Endothelial cell of umbilical vein (primary cell): ENCODE measurements at regions not wholly inside any gene's neighbourhood (a gene's known extent, or its start where the extent isn't known, plus 50 kb on each side); places are given as distances from the start of the nearest gene placed in this dataset.

Experiments
- BruUV-seq: library from RNA; stranded (reverse); fragments of 400-500 nt; replicated peaks from 2 replicates; lab custom pipeline; 2021; lab: Mats Ljungman, UMichigan
- CTCF ChIA-PET: fragments of 300-600, 350-600 bp; sonication (Branson Sonifier 250); formaldehyde crosslinking; loops from one replicate; lab custom pipeline; 2021; ENCODE audit warnings: antibody characterized with exemption, inconsistent platforms; lab: Charles Lee
- POLR2A ChIA-PET: fragments of 300-600, 350-600 bp; sonication (Branson Sonifier 250); formaldehyde crosslinking; loops from one replicate; lab custom pipeline; 2021; ENCODE audit warnings: antibody characterized with exemption, inconsistent platforms; lab: Charles Lee
- DNase-seq: peaks from one replicate; pipeline ENCODE4 v3.0.0-alpha.2; 2011; ENCODE audit warnings: low read depth, low spot score
- FAIRE-seq: peaks from 2 replicates; lab custom pipeline; 2011; peaks lifted over from hg19 to GRCh38; lab: Jason Lieb, UNC
- H2AFZ ChIP-seq: 2 replicates; pipeline ENCODE4 v1.6.0; 2012; ENCODE audit warnings: low read depth, low read length, control low read depth, inconsistent platforms
- H3K27ac ChIP-seq: 2 replicates; pipeline ENCODE4 v1.5.1; 2011; ENCODE audit warnings: low read depth, mild to moderate bottlenecking, control low read depth, low read length, moderate library complexity; ENCODE audit not compliant: insufficient read depth
- H3K27me3 ChIP-seq, 2 experiments: 2 replicates each; pipeline versions ENCODE4 v1.6.0 to v1.6.1; 2011; ENCODE audit warnings: low read length in 2 of 2, mixed read lengths in 1 of 2; ENCODE audit not compliant: control insufficient read depth in 2 of 2, insufficient read depth in 2 of 2
- H3K36me3 ChIP-seq, 2 experiments: 2 replicates in 1 of 2; 3 replicates in 1 of 2; pipeline ENCODE4 v1.5.1; 2011; ENCODE audit warnings: low read length in 2 of 2, mild to moderate bottlenecking in 1 of 2, moderate library complexity in 1 of 2; ENCODE audit not compliant: control insufficient read depth in 2 of 2, insufficient read depth in 2 of 2; ENCODE audit errors: extremely low read depth in 1 of 2
- H3K4me1 ChIP-seq: 3 replicates; pipeline ENCODE4 v1.5.1; 2011; ENCODE audit warnings: mild to moderate bottlenecking, low read length; ENCODE audit not compliant: control insufficient read depth, insufficient read depth; ENCODE audit errors: extremely low read depth
- H3K4me2 ChIP-seq: 2 replicates; pipeline ENCODE4 v1.6.1; 2011; ENCODE audit warnings: low read length, control low read depth, mixed read lengths; ENCODE audit not compliant: insufficient read depth
- H3K4me3 ChIP-seq, 3 experiments: fragments of 200-600 bp in 1 of 3; sonication (generic), shearing (Covaris generic) in 1 of 3; replicated peaks in 1 of 3; 2 replicates each; pipeline ENCODE4 v1.5.1; 2011 to 2016; ENCODE audit warnings: control low read depth in 3 of 3, low read length in 3 of 3, mild to moderate bottlenecking in 2 of 3, inconsistent platforms in 1 of 3, low read depth in 1 of 3, moderate library complexity in 1 of 3; ENCODE audit not compliant: insufficient read depth in 1 of 3
- H3K79me2 ChIP-seq: 2 replicates; pipeline ENCODE4 v1.6.0; 2012; ENCODE audit warnings: low read length, inconsistent platforms; ENCODE audit not compliant: control insufficient read depth, insufficient read depth
- H3K9ac ChIP-seq: replicated peaks from 2 replicates; pipeline ENCODE3; 2011; ENCODE audit warnings: low read length, control low read depth; ENCODE audit not compliant: insufficient read depth; ENCODE audit errors: extremely low read depth
- H3K9me1 ChIP-seq: replicated peaks from 3 replicates; pipeline ENCODE4 v1.6.0; 2011; ENCODE audit warnings: mild to moderate bottlenecking, low read length; ENCODE audit not compliant: control insufficient read depth, insufficient read depth; ENCODE audit errors: extremely low read depth
- H3K9me3 ChIP-seq: replicated peaks from 2 replicates; pipeline ENCODE4 v1.5.1; 2012; ENCODE audit warnings: low read length, inconsistent platforms; ENCODE audit not compliant: control insufficient read depth, insufficient read depth
- H4K20me1 ChIP-seq: replicated peaks from 2 replicates; pipeline ENCODE3; 2011; ENCODE audit warnings: mild to moderate bottlenecking, low read length; ENCODE audit not compliant: control insufficient read depth, insufficient read depth; ENCODE audit errors: extremely low read depth
- EZH2 ChIP-seq: IDR thresholded peaks from 2 replicates; pipeline ENCODE4 v1.6.1; 2012; ENCODE audit warnings: borderline replicate concordance, low read depth, mild to moderate bottlenecking, moderate library complexity, low read length, inconsistent platforms; ENCODE audit not compliant: severe bottlenecking
- FOS ChIP-seq: IDR thresholded peaks from 2 replicates; pipeline ENCODE4 v1.6.1; 2011; ENCODE audit warnings: mild to moderate bottlenecking, low read length, moderate library complexity, borderline replicate concordance; ENCODE audit not compliant: insufficient read depth
- GATA2 ChIP-seq: IDR thresholded peaks from 2 replicates; pipeline ENCODE4 v1.7.0; 2011; ENCODE audit warnings: low read depth, mild to moderate bottlenecking, moderate library complexity, mixed read lengths, low read length; ENCODE audit not compliant: insufficient read length, insufficient read depth
- JUN ChIP-seq: IDR thresholded peaks from 2 replicates; pipeline ENCODE4 v1.6.1; 2011; ENCODE audit warnings: borderline replicate concordance, low read depth; ENCODE audit not compliant: insufficient read length, insufficient read depth
- MYC ChIP-seq: IDR thresholded peaks from one replicate; pipeline ENCODE4 v1.6.1; 2011; ENCODE audit warnings: mild to moderate bottlenecking, low read depth, low read length
- POLR2A ChIP-seq: IDR thresholded peaks from 2 replicates; pipeline ENCODE4 v1.6.1; 2012; ENCODE audit warnings: low read depth, mild to moderate bottlenecking, control low read depth, low read length
- POLR2AphosphoS5 ChIP-seq: IDR thresholded peaks from 2 replicates; pipeline ENCODE4 v1.6.1; 2012; ENCODE audit warnings: low read depth, mild to moderate bottlenecking, control low read depth, low read length, moderate library complexity; ENCODE audit not compliant: insufficient read depth
- dilution Hi-C: fragments of 300-500 bp; cut with MboI; formaldehyde crosslinking; loops from one replicate; pipeline ENCODE4 v1.15.0; 2019; ENCODE audit warnings: low sequenced_read_pairs; ENCODE audit not compliant: extremely low pct_ligation_motif_present
- intact Hi-C: fragments of 100-400 bp; cut with micrococcal nuclease; formaldehyde crosslinking; loops from one replicate; pipeline ENCODE4 v1.10.0; 2022
- TF ChIP-seq, protein P1 (sequence below): IDR thresholded peaks from 2 replicates; pipeline ENCODE4 v1.6.1; 2011; ENCODE audit not compliant: insufficient read depth, insufficient read length
- TF ChIP-seq, protein P2 (sequence below), 2 donors: IDR thresholded peaks; 1 replicate in 1 of 2; 2 replicates in 1 of 2; pipeline ENCODE4 v1.5.1; 2011; ENCODE audit warnings: low read length in 2 of 2, mild to moderate bottlenecking in 2 of 2, moderate library complexity in 2 of 2, control low read depth in 1 of 2, inconsistent platforms in 1 of 2, low read depth in 1 of 2; ENCODE audit not compliant: insufficient read depth in 1 of 2; ENCODE audit errors: extremely low read depth in 1 of 2

DNA sequence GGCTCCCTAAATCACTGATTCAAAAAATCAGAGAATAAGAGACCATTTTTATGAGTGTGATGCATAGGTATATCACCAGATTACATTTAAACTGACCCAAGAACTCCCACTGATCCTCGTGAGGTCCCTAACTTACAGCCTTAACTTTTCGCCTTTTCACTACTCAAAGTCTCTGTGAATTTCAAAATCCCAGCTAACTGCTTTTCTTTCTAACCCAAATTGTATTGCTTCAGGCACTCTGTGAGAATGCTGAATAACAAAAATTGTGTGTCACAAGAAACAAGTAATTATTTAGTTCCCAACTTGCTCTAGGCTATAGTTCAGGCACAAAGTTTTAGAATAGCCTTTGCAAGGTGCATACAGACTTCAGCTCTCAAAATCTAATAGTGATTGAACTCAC lies 368.6 kb downstream of the CHSY3 start:
- FAIRE-seq, result no peak
- dilution Hi-C loops, result no loop called here

More for the DNA sequence above, 368.6 kb downstream of the CHSY3 start:
- Histone ChIP-seq H3K9ac (no peak overlapping the region), H3K4me1 (no peaks in the 10 kb centered on the region), H3K27ac (no peak overlapping the region), H3K36me3 (no peaks in the 10 kb centered on the region), H3K27me3 (no peaks in the 10 kb centered on the region), H3K9me1 (no peaks in the 10 kb centered on the region), H3K9me3 (no peaks in the 10 kb centered on the region), H3K4me2 (no peak overlapping the region), H4K20me1 (no peaks in the 10 kb centered on the region), H2AFZ (no peak overlapping the region), H3K4me3 (no peak overlapping the region), H3K79me2 (no peaks in the 10 kb centered on the region)
- ChIA-PET CTCF (interaction anchor here (1.2 kb wide), 1 partner anchor 12 kb away, joined by 3 read pairs; no protein-coding TSS in a partner anchor), POLR2A (no interaction called here)
- TF ChIP-seq POLR2AphosphoS5 (no peak), GATA2 (no peak), MYC (no peak), JUN (no peak), EZH2 (no peak), FOS (no peak), POLR2A (no peak)
- TF ChIP-seq, protein P1, sequence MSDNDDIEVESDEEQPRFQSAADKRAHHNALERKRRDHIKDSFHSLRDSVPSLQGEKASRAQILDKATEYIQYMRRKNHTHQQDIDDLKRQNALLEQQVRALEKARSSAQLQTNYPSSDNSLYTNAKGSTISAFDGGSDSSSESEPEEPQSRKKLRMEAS, result no peak
- TF ChIP-seq, protein P2, sequence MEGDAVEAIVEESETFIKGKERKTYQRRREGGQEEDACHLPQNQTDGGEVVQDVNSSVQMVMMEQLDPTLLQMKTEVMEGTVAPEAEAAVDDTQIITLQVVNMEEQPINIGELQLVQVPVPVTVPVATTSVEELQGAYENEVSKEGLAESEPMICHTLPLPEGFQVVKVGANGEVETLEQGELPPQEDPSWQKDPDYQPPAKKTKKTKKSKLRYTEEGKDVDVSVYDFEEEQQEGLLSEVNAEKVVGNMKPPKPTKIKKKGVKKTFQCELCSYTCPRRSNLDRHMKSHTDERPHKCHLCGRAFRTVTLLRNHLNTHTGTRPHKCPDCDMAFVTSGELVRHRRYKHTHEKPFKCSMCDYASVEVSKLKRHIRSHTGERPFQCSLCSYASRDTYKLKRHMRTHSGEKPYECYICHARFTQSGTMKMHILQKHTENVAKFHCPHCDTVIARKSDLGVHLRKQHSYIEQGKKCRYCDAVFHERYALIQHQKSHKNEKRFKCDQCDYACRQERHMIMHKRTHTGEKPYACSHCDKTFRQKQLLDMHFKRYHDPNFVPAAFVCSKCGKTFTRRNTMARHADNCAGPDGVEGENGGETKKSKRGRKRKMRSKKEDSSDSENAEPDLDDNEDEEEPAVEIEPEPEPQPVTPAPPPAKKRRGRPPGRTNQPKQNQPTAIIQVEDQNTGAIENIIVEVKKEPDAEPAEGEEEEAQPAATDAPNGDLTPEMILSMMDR (IDR thresholded peaks at IDR 0.05; ENCODE audit: extremely low read depth in 1 of 2, insufficient read depth in 1 of 2, low read depth in 1 of 2, low read length in 2 of 2), result no peak
- no peak for DNase-seq
- intact Hi-C loops, result no loop called here
- no TSS peak for BruUV-seq
